ENCODE measurements at regions not wholly inside any gene's neighbourhood (a gene's known extent, or its start where the extent isn't known, plus 50 kb on each side); places are given as distances from the start of the nearest gene placed in this dataset.

GRCh38 chr22:22954656-22955055 is 67.0 kb downstream of the IGLL5 start:
- no peak overlapping the region for H3K27ac ChIP-seq (ENCODE audit: low read depth, low read length, poor library complexity, severe bottlenecking)
- H3K4me3 ChIP-seq (ENCODE audit: low read depth, low read length, poor library complexity, severe bottlenecking), result no peak overlapping the region
- POLR2A ChIA-PET (ENCODE audit: low non-redundant PET), result no interaction called here
- peaks cover 20% of the 10 kb centered on the region for H3K27me3 ChIP-seq (replicated peaks; ENCODE audit: insufficient read depth, low read depth, low read length, poor library complexity)
- CTCF ChIA-PET, result interaction anchor here (0.6 to 0.7 kb wide), 4 partner anchors 40 to 184 kb away, joined by 3 to 6 read pairs (median 4); no protein-coding TSS in a partner anchor
- peak; percentile 23 for DNase-seq (ENCODE audit: low spot score)
- H3K4me1 ChIP-seq (ENCODE audit: insufficient read depth, low read length, poor library complexity, severe bottlenecking), result no peaks in the 10 kb centered on the region
- H3K36me3 ChIP-seq (ENCODE audit: insufficient read depth, low read length, poor library complexity, severe bottlenecking), result no peaks in the 10 kb centered on the region
- BruUV-seq (replicated peaks), result no TSS peak
- no peaks in the 10 kb centered on the region for H3K9me3 ChIP-seq (ENCODE audit: low read depth, low read length, poor library complexity, severe bottlenecking)
- intact Hi-C loops (cut with micrococcal nuclease; ENCODE audit: unreplicated experiment), result loop anchor here (5.0 to 10.0 kb wide), 4 partner anchors 107 to 487 kb away; no protein-coding TSS in a partner anchor
- peak; percentile 57 for TF ChIP-seq CTCF (conservative IDR thresholded peaks at IDR 0.05; ENCODE audit: low read depth, low read length)
- no peak for TF ChIP-seq EZH2 (IDR thresholded peaks at IDR 0.05; ENCODE audit: borderline replicate concordance, low read depth, low read length, poor library complexity, severe bottlenecking)

- H3K4me1 ChIP-seq (ENCODE audit: insufficient read depth, low read length, poor library complexity, severe bottlenecking), result no peaks in the 10 kb centered on the region
- peaks cover 20% of the 10 kb centered on the region for H3K27me3 ChIP-seq (replicated peaks; ENCODE audit: insufficient read depth, low read depth, low read length, poor library complexity)
- no peak overlapping the region for H3K27ac ChIP-seq (ENCODE audit: low read depth, low read length, poor library complexity, severe bottlenecking)
- H3K4me3 ChIP-seq (ENCODE audit: low read depth, low read length, poor library complexity, severe bottlenecking), result no peak overlapping the region
- TF ChIP-seq CTCF (conservative IDR thresholded peaks at IDR 0.05; ENCODE audit: low read depth, low read length), result no peak
- intact Hi-C loops (cut with micrococcal nuclease; ENCODE audit: unreplicated experiment), result loop anchor here (5.0 to 10.0 kb wide), 4 partner anchors 108 to 488 kb away; no protein-coding TSS in a partner anchor
- H3K36me3 ChIP-seq (ENCODE audit: insufficient read depth, low read length, poor library complexity, severe bottlenecking), result no peaks in the 10 kb centered on the region
- H3K9me3 ChIP-seq (ENCODE audit: low read depth, low read length, poor library complexity, severe bottlenecking), result no peaks in the 10 kb centered on the region
- POLR2A ChIA-PET (ENCODE audit: low non-redundant PET), result no interaction called here
- BruUV-seq (replicated peaks), result no TSS peak
- CTCF ChIA-PET, result interaction anchor here (0.6 kb wide), 1 partner anchor 41 kb away, joined by 3 read pairs; no protein-coding TSS in a partner anchor
- no peak for DNase-seq (ENCODE audit: low spot score)
Measured at GRCh38 chr22:22955276-22955798, 67.7 kb downstream of the IGLL5 start.

GRCh38 chr22:22955866-22956535 is 68.4 kb downstream of the IGLL5 start:
- TF ChIP-seq EZH2 (IDR thresholded peaks at IDR 0.05; ENCODE audit: borderline replicate concordance, low read depth, low read length, poor library complexity, severe bottlenecking) (no peak), CTCF (conservative IDR thresholded peaks at IDR 0.05; ENCODE audit: low read depth, low read length) (peak; percentile 80)
- ChIA-PET POLR2A (ENCODE audit: low non-redundant PET) (no interaction called here), CTCF (interaction anchor here (1.0 to 2.3 kb wide), 2 partner anchors 173 to 203 kb away, joined by 5 to 10 read pairs; no protein-coding TSS in a partner anchor)
- peaks cover 20% of the 10 kb centered on the region for H3K27me3 ChIP-seq (replicated peaks; ENCODE audit: insufficient read depth, low read depth, low read length, poor library complexity)
- H3K4me1 ChIP-seq (ENCODE audit: insufficient read depth, low read length, poor library complexity, severe bottlenecking), result no peaks in the 10 kb centered on the region
- H3K9me3 ChIP-seq (ENCODE audit: low read depth, low read length, poor library complexity, severe bottlenecking), result no peaks in the 10 kb centered on the region
- H3K36me3 ChIP-seq (ENCODE audit: insufficient read depth, low read length, poor library complexity, severe bottlenecking), result no peaks in the 10 kb centered on the region
- intact Hi-C loops (cut with micrococcal nuclease; ENCODE audit: unreplicated experiment), result loop anchor here (5.0 to 10.0 kb wide), 4 partner anchors 109 to 489 kb away; no protein-coding TSS in a partner anchor
- no peak overlapping the region for H3K4me3 ChIP-seq (ENCODE audit: low read depth, low read length, poor library complexity, severe bottlenecking)
- BruUV-seq (replicated peaks), result no TSS peak
- H3K27ac ChIP-seq (ENCODE audit: low read depth, low read length, poor library complexity, severe bottlenecking), result no peak overlapping the region
- peak; percentile 70 for DNase-seq (ENCODE audit: low spot score)
